ENCODE measurements at regions not wholly inside any gene's neighbourhood (a gene's known extent, or its start where the extent isn't known, plus 50 kb on each side); places are given as distances from the start of the nearest gene placed in this dataset.

- Histone ChIP-seq H3K36me3 (no peaks in the 10 kb centered on the region), H3K27me3 (ENCODE audit: insufficient read depth, low read depth, severe bottlenecking) (no peaks in the 10 kb centered on the region), H3K9me3 (ENCODE audit: severe bottlenecking) (no peaks in the 10 kb centered on the region), H3K27ac (no peak overlapping the region), H3K4me3 (ENCODE audit: low read depth, low read length) (no peak overlapping the region)
- no peak for TF ChIP-seq CTCF (IDR thresholded peaks at IDR 0.05; ENCODE audit: low read depth, low read length)
- no peak for DNase-seq
Measured at GRCh38 chr10:110407301-110408170, 90.2 kb upstream of the DUSP5 start.

- Histone ChIP-seq H3K9me3 (ENCODE audit: severe bottlenecking) (no peaks in the 10 kb centered on the region), H3K27ac (no peak overlapping the region), H3K27me3 (ENCODE audit: insufficient read depth, low read depth, severe bottlenecking) (no peaks in the 10 kb centered on the region), H3K4me3 (ENCODE audit: low read depth, low read length) (no peak overlapping the region), H3K36me3 (no peaks in the 10 kb centered on the region)
- TF ChIP-seq CTCF (IDR thresholded peaks at IDR 0.05; ENCODE audit: low read depth, low read length), result no peak
- DNase-seq, result no peak
Measured at GRCh38 chr10:110408203-110408871, 89.4 kb upstream of the DUSP5 start.

GRCh38 chr10:110408943-110409342 is 88.8 kb upstream of the DUSP5 start:
- Histone ChIP-seq H3K27ac (no peak overlapping the region), H3K4me3 (ENCODE audit: low read depth, low read length) (no peak overlapping the region), H3K27me3 (ENCODE audit: insufficient read depth, low read depth, severe bottlenecking) (no peaks in the 10 kb centered on the region), H3K9me3 (ENCODE audit: severe bottlenecking) (no peaks in the 10 kb centered on the region), H3K36me3 (no peaks in the 10 kb centered on the region)
- no peak for TF ChIP-seq CTCF (IDR thresholded peaks at IDR 0.05; ENCODE audit: low read depth, low read length)
- DNase-seq, result no peak

GRCh38 chr10:110409488-110409887 is 88.2 kb upstream of the DUSP5 start:
- H3K36me3 ChIP-seq, result no peaks in the 10 kb centered on the region
- no peak for TF ChIP-seq CTCF (IDR thresholded peaks at IDR 0.05; ENCODE audit: low read depth, low read length)
- no peak for DNase-seq
- no peaks in the 10 kb centered on the region for H3K9me3 ChIP-seq (ENCODE audit: severe bottlenecking)
- H3K4me3 ChIP-seq (ENCODE audit: low read depth, low read length), result no peak overlapping the region
- H3K27me3 ChIP-seq (ENCODE audit: insufficient read depth, low read depth, severe bottlenecking), result no peaks in the 10 kb centered on the region
- H3K27ac ChIP-seq, result no peak overlapping the region

GRCh38 chr10:110409926-110410325 is 87.8 kb upstream of the DUSP5 start:
- H3K27ac ChIP-seq, result no peak overlapping the region

More at GRCh38 chr10:110409926-110410325, 87.8 kb upstream of the DUSP5 start:
- TF ChIP-seq CTCF (IDR thresholded peaks at IDR 0.05; ENCODE audit: low read depth, low read length), result no peak
- Histone ChIP-seq H3K36me3 (no peaks in the 10 kb centered on the region), H3K27me3 (ENCODE audit: insufficient read depth, low read depth, severe bottlenecking) (no peaks in the 10 kb centered on the region), H3K4me3 (ENCODE audit: low read depth, low read length) (no peak overlapping the region), H3K9me3 (ENCODE audit: severe bottlenecking) (no peaks in the 10 kb centered on the region)
- no peak for DNase-seq

Data from WERI-Rb-1 (cell line).